Fibroblast of skin of right biceps (primary cell): ENCODE measurements at regions not wholly inside any gene's neighbourhood (a gene's known extent, or its start where the extent isn't known, plus 50 kb on each side); places are given as distances from the start of the nearest gene placed in this dataset.
"Not testable (repeated sequence)": the region's sequence is repeated elsewhere in the genome, so short reads cannot be mapped to it uniquely, and the experiment has no call there.

Experiments used
- DNase-seq: peaks from one replicate; pipeline ENCODE4 v3.0.0-alpha.2; 2013

GRCh38 chr5:20370061-20370460 is 382.1 kb upstream of the CDH18 start:
- no peak for DNase-seq

DNA sequence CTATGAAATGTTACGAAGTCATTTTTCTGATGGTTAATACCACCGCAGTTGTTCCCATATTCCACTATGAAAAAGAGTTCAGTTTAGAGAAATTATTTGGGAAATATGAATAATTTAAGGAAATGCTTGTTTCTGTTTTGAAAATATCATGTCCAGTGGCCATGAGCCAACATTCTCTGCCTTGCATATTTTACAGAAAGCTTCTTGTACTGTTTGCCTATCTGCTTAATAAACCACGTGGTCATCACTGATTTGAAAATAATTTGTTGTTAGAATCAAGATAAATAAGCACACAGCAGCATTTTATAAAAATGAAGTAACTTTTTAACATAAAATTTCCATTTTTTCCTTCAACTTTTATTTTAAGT is 381.5 kb upstream of the CDH18 start:
- no peak for DNase-seq

DNA sequence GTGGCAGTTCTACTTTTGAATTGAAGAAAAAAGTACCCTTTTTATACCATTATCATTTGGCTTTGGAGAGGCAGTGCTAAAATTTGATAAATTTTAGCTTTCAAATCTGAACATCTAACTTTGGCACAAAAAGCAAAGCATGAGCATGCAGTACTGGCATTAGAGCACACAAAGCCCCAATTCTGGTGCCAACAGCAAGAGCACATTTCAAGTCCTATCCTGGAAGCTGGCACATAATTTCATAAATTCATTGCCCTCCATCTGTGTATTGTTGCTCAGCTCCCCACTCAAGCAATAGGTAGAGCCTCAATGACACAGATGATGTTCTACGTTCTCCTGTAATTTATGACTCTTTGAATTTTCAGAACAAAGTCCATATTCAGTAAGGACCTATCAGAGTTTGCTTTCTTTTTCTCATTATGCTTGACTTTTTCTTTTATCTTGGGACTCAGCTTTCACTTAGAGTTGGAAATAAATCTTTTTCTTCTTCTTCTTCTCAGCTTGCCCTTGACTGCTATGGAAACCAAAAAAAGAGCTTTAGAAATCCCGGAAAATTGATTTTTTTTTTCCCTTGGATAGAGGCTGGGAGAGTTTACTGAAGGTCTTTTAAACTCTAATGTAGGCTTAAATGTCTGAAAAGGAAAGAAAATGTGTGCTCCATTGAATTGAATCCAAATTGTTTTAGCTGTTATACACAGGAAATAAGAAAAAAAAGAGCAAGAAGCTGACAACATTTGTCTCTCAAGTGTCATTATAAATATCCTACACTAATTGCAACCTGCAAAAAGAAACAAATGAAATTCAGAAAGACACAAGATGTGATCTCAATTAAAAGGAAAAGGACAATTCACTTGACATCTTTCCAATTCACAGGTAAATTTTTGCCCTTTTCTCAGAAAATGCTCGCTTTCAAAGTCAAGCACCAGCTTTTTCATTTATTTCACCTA is 380.8 kb upstream of the CDH18 start:
- DNase-seq: no peak

- no peak for DNase-seq
These were observed 379.2 kb upstream of the CDH18 start for GRCh38 chr5:20367178-20367577.

GRCh38 chr5:20360263-20360662 is 372.3 kb upstream of the CDH18 start:
- no peak for DNase-seq

- no peak for DNase-seq
These were observed 371.4 kb upstream of the CDH18 start for GRCh38 chr5:20359377-20359776.

DNA sequence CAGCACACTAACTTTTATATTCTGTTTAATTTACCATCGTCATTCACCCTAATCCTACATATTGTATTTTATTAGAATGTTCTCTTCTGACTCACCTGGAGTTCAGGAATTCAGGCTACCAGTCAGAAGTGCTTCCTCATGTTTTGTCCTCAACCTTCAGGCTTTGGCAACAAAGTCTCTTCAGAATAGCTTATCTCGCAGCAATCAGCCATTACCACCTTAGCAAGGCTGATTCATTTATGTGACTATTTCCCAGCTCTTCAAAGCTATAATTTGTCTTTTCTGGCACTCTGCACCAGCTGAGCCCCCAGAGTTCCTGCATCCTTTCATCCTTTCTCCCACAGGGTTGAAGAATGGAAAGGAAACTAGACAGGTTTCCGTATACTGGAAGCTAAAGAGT is 365.5 kb upstream of the CDH18 start:
- no peak for DNase-seq

DNA sequence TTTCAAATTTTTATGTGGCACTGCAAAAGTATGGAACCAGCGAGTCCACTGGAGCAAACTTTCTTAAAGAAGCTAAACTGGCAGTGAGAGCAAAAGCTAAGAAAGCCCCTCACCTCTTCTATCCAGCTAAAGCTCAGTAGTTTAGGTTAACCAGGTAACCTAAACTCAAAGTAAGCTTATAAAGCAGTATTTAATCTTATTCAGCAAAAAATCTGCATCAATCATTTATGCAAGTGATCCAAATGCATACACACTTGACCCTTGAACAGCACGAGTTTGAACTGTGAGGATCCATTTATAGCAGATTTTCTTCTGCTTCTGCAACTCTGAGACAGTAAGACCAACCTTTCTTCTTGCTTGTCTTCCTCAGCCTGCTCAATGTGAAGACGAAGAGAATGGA is 363.8 kb upstream of the CDH18 start:
- no peak for DNase-seq

GRCh38 chr5:20348321-20348720 is 360.3 kb upstream of the CDH18 start:
- no peak for DNase-seq

DNA sequence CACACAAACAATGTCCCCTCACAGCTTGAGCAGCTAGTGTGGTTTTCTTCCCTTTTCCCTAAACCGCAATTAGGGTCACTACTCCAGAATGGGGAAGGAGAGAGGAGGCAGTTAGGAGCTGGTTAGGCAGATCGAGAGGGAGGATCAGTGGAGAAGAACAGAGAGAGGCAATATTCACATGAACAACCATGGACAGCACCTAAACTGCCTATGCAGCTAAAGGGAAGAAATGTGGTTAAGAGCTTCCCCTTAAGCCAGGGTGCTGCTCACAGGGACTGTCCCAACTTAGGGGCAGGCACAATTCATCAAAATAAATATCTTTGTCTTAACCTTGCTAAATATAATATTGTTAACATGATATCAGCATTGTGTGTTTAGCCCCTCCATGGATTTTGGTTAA is 359.3 kb upstream of the CDH18 start:
- no peak for DNase-seq

DNA sequence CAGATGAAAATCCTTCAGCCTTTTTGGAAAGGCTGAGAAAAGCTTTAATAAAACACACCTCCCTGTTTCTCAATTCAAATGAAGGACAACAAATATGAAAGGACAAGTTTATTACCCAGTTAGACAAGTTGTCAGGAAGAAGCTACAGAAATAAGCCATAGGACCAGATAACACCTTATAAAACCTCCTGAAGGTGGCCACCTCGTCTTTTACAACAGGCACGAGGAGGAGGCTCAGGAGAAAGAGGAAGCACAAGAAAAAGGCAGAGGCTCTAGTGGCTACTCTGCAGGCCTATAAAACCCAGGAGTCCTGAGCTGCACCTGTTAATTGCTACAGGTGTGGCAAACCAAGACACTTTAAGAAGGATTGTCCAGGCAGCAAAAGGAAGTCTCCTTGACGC is 352.1 kb upstream of the CDH18 start:
- DNase-seq: no peak

GRCh38 chr5:20335978-20336377 is 348.0 kb upstream of the CDH18 start:
- no peak for DNase-seq

DNA sequence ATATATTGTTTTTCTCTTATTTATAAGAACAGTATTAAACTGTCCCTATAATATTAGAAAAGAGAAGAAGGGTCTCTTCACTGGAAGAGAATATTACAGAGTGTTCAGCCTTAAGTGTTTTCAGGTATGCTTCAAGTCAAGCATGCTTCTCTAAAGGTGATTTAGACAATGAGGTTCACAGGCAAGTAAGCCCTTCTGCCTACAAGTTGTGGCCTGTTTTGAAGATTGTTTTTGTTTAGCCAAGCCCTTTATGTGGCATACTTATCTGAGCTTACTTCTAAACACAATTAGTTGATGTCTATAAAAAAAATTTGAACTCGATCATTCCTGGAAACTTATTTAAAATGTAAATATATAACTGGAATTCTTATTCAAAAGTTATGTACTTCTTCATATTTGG is 343.8 kb upstream of the CDH18 start:
- DNase-seq: no peak

- no peak for DNase-seq
These were observed 335.3 kb upstream of the CDH18 start for GRCh38 chr5:20323323-20323722.

DNA sequence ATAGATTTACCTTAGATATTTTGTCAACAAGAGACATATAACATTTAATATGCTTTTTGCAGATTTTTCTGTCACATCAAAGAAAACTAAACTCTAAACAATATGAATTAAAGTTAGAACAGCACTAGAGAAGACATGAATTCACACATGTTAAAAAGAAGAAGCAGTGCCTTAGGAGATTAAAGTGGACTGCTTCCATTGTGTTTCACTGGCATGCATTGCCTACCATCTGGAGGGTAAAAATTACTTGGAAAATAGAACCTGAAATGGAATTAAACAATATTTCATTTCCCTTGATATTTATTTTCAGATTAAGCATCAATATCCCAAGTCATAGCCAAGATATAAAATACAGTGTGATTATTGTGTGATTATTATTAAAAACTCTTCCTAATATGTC is 319.4 kb upstream of the CDH18 start:
- no peak for DNase-seq

GRCh38 chr5:20305463-20305862 is 317.5 kb upstream of the CDH18 start:
- no peak for DNase-seq

DNA sequence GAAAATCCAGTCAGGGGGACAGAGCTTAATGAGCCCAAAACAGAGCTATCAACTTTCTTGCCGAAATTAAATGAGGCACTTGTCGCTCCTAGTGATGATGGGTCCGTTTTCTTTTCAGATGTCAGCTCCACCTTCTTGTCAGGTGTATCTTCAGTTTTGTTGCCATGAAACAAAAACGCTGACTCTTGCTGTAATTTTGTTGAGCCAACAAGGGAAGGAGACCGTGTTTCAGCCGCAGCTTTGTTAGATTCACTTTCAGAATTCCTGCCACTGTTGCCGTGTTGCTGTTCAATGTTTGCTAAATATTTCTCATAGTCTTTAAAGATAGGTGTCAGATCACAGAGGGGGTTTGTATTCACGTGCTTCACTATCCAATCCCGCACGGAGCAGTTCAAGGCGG is 316.6 kb upstream of the CDH18 start:
- not testable (repeated sequence) for DNase-seq

GRCh38 chr5:20300110-20300509 is 312.1 kb upstream of the CDH18 start:
- no peak for DNase-seq

- no peak for DNase-seq
These were observed 306.7 kb upstream of the CDH18 start for GRCh38 chr5:20294696-20295095.

GRCh38 chr5:20291766-20292165 is 303.8 kb upstream of the CDH18 start:
- no peak for DNase-seq

- no peak for DNase-seq
These were observed 299.6 kb upstream of the CDH18 start for GRCh38 chr5:20287640-20288039.

- peak; percentile 80 for DNase-seq
These were observed 298.5 kb upstream of the CDH18 start for GRCh38 chr5:20286512-20286911.

GRCh38 chr5:20276959-20277263 is 288.9 kb upstream of the CDH18 start:
- no peak for DNase-seq

- peak; percentile 90 for DNase-seq
These were observed 288.3 kb upstream of the CDH18 start for GRCh38 chr5:20276061-20276958.
